GM21786 (cell line): ENCODE measurements at regions not wholly inside any gene's neighbourhood (a gene's known extent, or its start where the extent isn't known, plus 50 kb on each side); places are given as distances from the start of the nearest gene placed in this dataset.
"Not testable (repeated sequence)": the region's sequence is repeated elsewhere in the genome, so short reads cannot be mapped to it uniquely, and the experiment has no call there.

Experiments
- ATAC-seq: cut with Tn5 transposase; IDR thresholded peaks from one replicate; pipeline ENCODE4 v1.9.1; 2021; ENCODE audit not compliant: unreplicated experiment

DNA sequence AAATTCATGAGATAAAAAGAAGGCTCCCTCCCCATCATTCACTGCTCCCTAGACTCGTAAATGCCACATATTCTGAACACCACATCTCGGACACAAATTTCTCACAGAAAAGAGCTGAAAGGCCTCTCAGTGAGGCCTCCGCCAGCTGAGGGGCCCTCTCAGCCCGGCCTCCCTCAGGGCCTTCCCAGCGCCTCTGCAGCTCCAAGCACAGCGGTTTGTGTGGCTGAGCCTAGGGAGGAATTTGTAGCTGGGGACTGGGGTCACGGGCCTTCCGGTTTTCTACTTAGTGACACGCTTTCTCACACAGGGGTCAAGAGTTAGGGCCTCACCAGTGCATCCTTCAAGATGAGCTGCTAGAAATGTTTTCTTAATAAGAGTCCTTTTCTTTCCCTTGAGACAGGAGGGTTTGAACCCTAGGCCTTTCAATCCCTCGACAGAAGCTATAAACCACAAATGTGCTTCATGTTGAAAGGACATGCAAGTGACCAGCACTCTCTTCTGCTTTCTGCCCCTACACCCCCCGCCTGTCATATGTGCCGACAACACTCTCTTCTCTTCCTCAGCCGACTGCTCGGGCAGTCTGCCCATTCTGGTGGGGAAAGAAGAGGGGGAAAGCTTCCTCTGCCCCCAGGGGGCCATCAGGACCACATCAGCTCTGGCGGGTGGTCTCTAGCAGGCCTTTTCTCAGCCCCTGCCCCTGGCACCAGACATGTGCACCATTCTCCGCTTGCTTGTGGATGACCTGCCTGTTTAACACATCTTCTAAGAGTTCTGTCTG, 104.9 kb downstream of the CHIC2 start:
- no peak for ATAC-seq

GRCh38 chr4:53956454-53956853, 108.0 kb downstream of the CHIC2 start:
- ATAC-seq, result no peak

GRCh38 chr4:53956053-53956452, 108.4 kb downstream of the CHIC2 start:
- ATAC-seq, result no peak

- no peak for ATAC-seq
These were observed 113.0 kb downstream of the CHIC2 start for GRCh38 chr4:53951414-53951813.

DNA sequence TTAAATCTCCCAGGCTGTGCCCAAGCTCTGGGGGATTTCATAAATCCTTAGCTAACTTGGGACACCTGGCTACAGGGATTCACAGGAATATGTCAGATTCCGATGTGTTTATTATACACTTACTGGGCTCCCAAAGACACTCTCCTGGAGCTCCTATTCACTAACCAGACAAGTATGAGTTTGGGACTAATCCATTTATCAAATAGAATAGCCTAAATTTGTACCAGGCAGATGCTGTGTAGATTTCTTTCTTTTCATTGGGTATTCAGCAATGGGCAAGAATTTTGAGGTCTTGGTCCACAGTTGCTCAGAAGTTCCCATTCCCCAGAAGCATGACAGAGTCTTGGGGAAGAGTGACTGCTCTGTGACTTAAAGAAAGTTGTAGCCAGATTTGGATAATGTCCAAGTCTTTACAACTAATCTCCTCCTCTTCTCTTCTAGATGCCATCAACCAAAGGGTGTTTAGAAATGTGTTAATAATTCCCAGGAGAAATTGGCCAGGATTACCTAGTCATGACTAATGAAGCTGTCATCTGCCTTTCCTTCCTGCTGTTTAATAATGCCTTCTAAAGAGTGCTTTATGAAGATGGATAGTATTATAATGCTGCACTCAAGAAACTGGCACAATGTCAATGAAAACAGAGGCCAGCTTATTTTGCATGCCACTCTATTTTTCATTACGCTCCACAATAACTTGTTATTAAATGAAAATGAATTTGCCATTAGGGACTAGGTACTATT, 120.9 kb downstream of the CHIC2 start:
- no peak for ATAC-seq

- no peak for ATAC-seq
These were observed 121.7 kb downstream of the CHIC2 start for GRCh38 chr4:53942712-53943111.

- ATAC-seq, result no peak
These were observed 123.1 kb downstream of the CHIC2 start for GRCh38 chr4:53941331-53941730.

GRCh38 chr4:53939892-53940291, 124.5 kb downstream of the CHIC2 start:
- not testable (repeated sequence) for ATAC-seq

GRCh38 chr4:53937918-53938317, 126.5 kb downstream of the CHIC2 start:
- no peak for ATAC-seq

DNA sequence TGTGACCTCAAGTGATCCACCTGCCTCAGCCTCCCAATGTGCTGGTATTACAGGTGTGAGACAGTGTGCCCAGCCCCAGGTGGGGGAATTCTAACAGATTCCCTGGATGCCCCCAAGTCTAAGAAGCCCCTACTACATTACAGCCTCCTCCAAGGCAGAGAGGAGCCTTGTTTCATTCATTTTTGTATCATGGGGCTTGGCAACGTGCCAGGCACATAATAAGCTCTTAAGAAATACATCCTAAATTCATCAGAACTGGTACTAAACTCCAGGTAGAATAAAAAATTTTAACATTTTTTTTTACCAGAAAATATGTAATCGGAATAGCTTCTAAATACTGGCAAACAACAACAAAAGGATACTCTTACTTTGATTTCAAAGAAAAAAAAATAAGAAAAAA, 127.1 kb downstream of the CHIC2 start:
- no peak for ATAC-seq

- no peak for ATAC-seq
These were observed 128.6 kb downstream of the CHIC2 start for GRCh38 chr4:53935780-53936179.

DNA sequence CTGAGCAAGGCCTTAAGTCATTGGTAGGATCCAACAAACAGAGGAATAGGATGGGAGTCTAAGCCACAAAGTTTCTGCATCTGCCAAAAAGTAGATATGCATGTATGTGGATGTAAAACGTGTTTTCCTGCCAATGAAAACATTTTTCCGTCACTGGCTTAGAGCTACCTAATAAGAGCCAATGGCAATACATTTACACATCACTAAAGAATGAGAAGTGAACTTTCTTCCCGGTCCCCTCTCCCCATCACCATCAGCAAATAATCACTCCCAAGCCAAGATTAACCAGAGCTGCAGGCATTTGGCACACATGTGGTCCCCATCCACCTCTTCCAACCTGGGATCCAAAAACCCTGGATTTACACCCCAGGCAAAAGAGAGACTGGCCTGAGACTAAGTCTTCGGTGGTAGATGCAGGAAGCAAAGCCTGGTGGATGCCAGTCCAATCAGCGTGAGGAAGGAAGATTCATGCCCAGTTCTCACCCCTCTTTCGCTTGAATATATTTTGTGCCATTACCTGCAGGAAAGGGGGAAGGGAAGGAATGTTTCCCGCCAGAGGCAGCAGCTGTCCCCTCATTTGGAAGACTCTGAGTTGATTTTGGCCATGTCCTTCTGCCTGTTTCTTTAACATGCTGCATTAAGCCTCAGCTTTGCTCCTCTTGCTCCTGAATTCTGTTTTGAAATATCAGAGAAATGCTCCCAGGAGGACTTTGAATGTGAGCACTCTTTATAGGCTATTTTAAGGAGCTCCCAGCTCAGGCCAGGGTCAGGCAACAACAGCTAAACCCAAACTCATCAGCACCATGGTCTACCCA, 131.4 kb downstream of the CHIC2 start:
- ATAC-seq, result no peak

DNA sequence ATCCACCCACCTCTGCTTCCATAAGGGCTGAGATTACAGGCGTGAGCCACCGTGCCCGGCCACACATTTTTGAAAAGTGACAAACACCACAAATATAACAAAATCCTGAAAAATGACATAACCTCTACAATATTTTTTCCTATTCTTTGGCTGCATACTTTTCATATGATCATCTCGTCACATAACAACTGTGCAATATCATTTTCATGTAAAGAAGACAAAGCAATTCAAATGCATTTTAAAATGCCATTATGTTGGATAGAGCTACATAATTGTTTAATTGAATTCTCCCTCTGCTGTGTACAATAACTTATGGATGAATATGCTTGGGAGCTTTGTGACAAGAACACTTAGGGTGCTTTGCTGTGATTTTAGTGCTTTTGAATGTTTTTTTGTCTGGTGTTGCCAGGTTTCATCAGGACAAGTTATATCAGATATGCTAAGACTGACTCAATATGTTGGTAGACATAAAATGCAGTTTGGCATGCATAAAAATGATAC, 132.9 kb downstream of the CHIC2 start:
- no peak for ATAC-seq

- ATAC-seq, result peak; percentile 88
These were observed 134.2 kb downstream of the CHIC2 start for GRCh38 chr4:53929955-53930798.

- ATAC-seq, result no peak
These were observed 135.1 kb downstream of the CHIC2 start for GRCh38 chr4:53929311-53929710.

DNA sequence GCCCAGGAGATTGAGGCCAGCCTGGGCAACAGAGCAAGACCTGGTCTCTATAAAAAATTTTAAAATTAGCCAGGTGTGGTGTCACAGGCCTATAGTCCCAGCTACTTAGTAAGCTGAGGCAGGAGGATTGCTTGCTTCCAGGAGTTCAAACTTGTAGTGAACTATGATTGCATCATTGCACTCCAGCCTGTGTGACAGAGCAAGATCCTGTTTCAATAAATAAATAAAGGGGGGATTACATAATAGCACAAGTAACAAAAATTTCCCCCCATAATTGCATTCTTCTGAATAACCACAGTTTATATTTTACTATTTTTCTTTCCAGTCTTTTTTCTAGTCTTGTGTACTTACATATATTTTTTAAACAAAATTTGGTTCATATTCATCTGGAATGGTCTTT, 135.6 kb downstream of the CHIC2 start:
- ATAC-seq, result no peak

GRCh38 chr4:53925050-53925605, 139.3 kb downstream of the CHIC2 start:
- ATAC-seq, result no peak

DNA sequence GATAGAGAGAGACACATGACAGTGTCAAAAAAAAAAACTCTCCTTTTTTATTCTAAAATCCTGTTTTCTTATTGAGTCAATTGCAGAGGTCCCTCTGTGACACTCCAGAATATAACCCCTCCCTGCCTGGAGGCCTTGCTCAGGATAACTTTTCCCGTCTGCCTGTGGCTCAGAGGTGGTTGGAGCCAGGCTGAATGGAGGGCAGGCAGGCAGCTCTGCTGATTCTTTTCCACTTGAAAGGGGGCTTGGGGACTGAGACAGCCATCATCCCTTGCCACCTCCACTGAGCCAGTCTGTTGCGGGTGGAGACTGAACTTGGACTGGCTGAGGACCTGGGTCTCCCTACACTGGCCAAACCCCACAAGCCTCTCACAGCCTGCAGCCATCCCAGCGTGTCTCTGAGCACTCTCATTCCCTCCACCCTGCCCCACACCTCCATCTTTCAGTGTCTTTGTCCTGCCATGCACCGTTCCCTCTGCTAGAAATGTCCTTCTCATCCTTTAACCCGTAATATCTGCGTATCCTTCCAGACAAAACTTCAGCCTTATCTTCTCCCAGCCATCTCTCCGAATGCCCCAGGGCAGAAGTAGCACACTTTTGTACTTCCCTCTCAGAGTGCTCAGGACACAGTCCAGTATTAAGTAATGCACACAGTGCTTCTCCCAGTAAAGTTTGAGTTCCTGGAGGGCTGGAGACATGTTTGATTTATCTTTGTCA, 139.9 kb downstream of the CHIC2 start:
- ATAC-seq, result no peak

DNA sequence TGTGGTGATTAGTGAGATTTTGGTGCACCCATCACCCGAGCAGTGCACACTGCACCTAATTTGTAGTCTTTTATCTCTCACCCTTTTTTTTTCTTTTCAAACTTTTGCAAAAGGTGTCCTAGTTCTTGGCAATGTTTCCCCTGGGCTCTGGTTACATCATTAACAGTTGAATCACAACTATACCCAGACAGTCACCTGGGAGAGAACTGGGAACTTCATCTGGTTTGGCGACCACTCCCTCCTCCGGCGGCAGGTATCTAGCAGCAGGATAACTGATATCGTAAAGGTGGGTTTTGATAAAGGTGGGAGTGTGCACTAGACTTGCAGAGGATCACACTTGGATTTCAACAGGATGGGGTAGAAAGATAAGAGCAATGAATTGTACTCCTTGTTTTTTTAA, 140.5 kb downstream of the CHIC2 start:
- ATAC-seq, result no peak

GRCh38 chr4:53921856-53922255, 142.5 kb downstream of the CHIC2 start:
- ATAC-seq, result no peak
